Peyer's patch (tissue), 4 donors: ENCODE measurements at regions not wholly inside any gene's neighbourhood (a gene's known extent, or its start where the extent isn't known, plus 50 kb on each side); places are given as distances from the start of the nearest gene placed in this dataset.

ENCODE experiments used
- POLR2A ChIP-seq, 2 donors: fragments of 450-650 bp; IDR thresholded peaks; one replicate each; pipeline ENCODE4 v1.5.1; 2017; ENCODE audit warnings: antibody characterized with exemption in 2 of 2, mild to moderate bottlenecking in 2 of 2, moderate library complexity in 2 of 2
- TF ChIP-seq, protein P1 (sequence below), 6 experiments: fragments of 450-650 bp in 4 of 6; fragments of 200-600 bp in 2 of 6; sonication (generic) in 1 of 6; IDR thresholded peaks; one replicate each; pipeline ENCODE4 v1.5.1; 2017 to 2019; ENCODE audit warnings: antibody characterized with exemption in 6 of 6, mild to moderate bottlenecking in 3 of 6, moderate library complexity in 1 of 6

DNA sequence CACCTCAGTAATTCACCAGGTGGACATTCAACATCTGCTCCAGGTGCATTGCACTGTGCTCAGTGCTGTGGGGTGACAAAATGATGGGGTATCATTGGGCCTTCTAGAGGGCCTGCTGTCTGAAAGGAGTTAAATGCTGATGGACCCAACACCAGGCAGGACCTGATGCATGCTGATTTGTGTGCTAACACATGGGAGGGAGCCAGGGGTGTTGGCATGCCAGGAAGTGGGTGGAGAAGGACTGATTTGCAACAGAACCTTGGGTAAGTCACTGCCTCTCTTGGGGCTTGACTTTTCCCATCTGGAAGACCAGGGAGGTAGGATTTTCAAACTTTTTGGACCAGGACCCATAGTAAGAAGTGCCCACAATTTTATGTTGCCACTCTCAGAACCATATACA lies 57.9 kb upstream of the CXCR4 start:
- TF ChIP-seq, protein P1, sequence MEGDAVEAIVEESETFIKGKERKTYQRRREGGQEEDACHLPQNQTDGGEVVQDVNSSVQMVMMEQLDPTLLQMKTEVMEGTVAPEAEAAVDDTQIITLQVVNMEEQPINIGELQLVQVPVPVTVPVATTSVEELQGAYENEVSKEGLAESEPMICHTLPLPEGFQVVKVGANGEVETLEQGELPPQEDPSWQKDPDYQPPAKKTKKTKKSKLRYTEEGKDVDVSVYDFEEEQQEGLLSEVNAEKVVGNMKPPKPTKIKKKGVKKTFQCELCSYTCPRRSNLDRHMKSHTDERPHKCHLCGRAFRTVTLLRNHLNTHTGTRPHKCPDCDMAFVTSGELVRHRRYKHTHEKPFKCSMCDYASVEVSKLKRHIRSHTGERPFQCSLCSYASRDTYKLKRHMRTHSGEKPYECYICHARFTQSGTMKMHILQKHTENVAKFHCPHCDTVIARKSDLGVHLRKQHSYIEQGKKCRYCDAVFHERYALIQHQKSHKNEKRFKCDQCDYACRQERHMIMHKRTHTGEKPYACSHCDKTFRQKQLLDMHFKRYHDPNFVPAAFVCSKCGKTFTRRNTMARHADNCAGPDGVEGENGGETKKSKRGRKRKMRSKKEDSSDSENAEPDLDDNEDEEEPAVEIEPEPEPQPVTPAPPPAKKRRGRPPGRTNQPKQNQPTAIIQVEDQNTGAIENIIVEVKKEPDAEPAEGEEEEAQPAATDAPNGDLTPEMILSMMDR (IDR thresholded peaks at IDR 0.05) = no peak
- no peak for TF ChIP-seq POLR2A (IDR thresholded peaks at IDR 0.05)
